Smooth muscle cell (in vitro differentiated cells): ENCODE measurements at regions not wholly inside any gene's neighbourhood (a gene's known extent, or its start where the extent isn't known, plus 50 kb on each side); places are given as distances from the start of the nearest gene placed in this dataset.

Source experiments
- DNase-seq: peaks from one replicate; lab custom pipeline; 2025; ENCODE audit not compliant: unreplicated experiment; lab: John Stamatoyannopoulos, UW
- H2AFZ ChIP-seq: fragments of 200-600 bp; sonication (generic); 2 replicates; pipeline ENCODE4 v1.6.0; 2016; ENCODE audit warnings: antibody characterized with exemption, low read depth, mild to moderate bottlenecking
- H3F3A ChIP-seq: fragments of 200-600 bp; sonication (generic); 2 replicates; pipeline ENCODE4 v1.6.0; 2017; ENCODE audit warnings: antibody characterized with exemption, low read depth
- H3K27ac ChIP-seq: fragments of 200-600 bp; sonication (generic); 2 replicates; pipeline ENCODE4 v1.5.1; 2016; ENCODE audit warnings: low read depth, mild to moderate bottlenecking
- H3K27me3 ChIP-seq: fragments of 200-600 bp; sonication (generic); 2 replicates; pipeline ENCODE4 v1.6.1; 2016; ENCODE audit warnings: low read depth, mild to moderate bottlenecking
- H3K36me3 ChIP-seq: fragments of 200-600 bp; sonication (generic); 2 replicates; pipeline ENCODE4 v1.5.1; 2016; ENCODE audit warnings: low read depth
- H3K4me1 ChIP-seq: fragments of 200-600 bp; sonication (generic); 2 replicates; pipeline ENCODE4 v1.5.1; 2016; ENCODE audit warnings: low read depth
- H3K4me2 ChIP-seq: fragments of 200-600 bp; sonication (generic); 2 replicates; pipeline ENCODE4 v1.6.0; 2016; ENCODE audit warnings: mild to moderate bottlenecking
- H3K4me3 ChIP-seq: fragments of 200-600 bp; sonication (generic); 2 replicates; pipeline ENCODE4 v1.5.1; 2016; ENCODE audit warnings: mild to moderate bottlenecking
- H3K79me2 ChIP-seq: fragments of 200-600 bp; sonication (generic); 2 replicates; pipeline ENCODE4 v1.6.0; 2016; ENCODE audit warnings: low read depth, mild to moderate bottlenecking
- H3K9ac ChIP-seq: fragments of 200-600 bp; sonication (generic); 2 replicates; pipeline ENCODE4 v1.6.0; 2016; ENCODE audit warnings: low read depth
- H3K9me3 ChIP-seq: fragments of 200-600 bp; sonication (generic); replicated peaks from 2 replicates; pipeline ENCODE4 v1.5.1; 2016; ENCODE audit warnings: low read depth
- H4K20me1 ChIP-seq: fragments of 200-600 bp; sonication (generic); 2 replicates; pipeline ENCODE4 v1.6.0; 2016; ENCODE audit warnings: low read depth
- WGBS: methylation state at CpG from one replicate; pipeline ENCODE4 v1.1.7; 2016; ENCODE audit warnings: low lambda C conversion rate; 5-methylcytosine and 5-hydroxymethylcytosine counted together
- TF ChIP-seq, protein P1 (sequence below): fragments of 200-600 bp; sonication (generic); IDR thresholded peaks from 2 replicates; pipeline ENCODE4 v1.5.1; 2017; ENCODE audit warnings: borderline replicate concordance, mild to moderate bottlenecking, antibody characterized with exemption; ENCODE audit not compliant: insufficient read depth, poor library complexity, severe bottlenecking

- TF ChIP-seq, protein P1, sequence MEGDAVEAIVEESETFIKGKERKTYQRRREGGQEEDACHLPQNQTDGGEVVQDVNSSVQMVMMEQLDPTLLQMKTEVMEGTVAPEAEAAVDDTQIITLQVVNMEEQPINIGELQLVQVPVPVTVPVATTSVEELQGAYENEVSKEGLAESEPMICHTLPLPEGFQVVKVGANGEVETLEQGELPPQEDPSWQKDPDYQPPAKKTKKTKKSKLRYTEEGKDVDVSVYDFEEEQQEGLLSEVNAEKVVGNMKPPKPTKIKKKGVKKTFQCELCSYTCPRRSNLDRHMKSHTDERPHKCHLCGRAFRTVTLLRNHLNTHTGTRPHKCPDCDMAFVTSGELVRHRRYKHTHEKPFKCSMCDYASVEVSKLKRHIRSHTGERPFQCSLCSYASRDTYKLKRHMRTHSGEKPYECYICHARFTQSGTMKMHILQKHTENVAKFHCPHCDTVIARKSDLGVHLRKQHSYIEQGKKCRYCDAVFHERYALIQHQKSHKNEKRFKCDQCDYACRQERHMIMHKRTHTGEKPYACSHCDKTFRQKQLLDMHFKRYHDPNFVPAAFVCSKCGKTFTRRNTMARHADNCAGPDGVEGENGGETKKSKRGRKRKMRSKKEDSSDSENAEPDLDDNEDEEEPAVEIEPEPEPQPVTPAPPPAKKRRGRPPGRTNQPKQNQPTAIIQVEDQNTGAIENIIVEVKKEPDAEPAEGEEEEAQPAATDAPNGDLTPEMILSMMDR, result no peak
- WGBS, result 61% methylated on average over 3 of the region's 3 CpGs
These were observed 86.3 kb upstream of the PJA2 start for GRCh38 chr5:109496112-109496511.

GRCh38 chr5:109487753-109488420 lies 78.1 kb upstream of the PJA2 start:
- H3K9me3 ChIP-seq, result no peaks in the 10 kb centered on the region

More at GRCh38 chr5:109496112-109496511, 86.3 kb upstream of the PJA2 start:
- H3K27ac ChIP-seq, result no peak overlapping the region
- no peak overlapping the region for H3K9ac ChIP-seq
- no peaks in the 10 kb centered on the region for H3K36me3 ChIP-seq
- no peak overlapping the region for H3K4me3 ChIP-seq
- H3K79me2 ChIP-seq, result no peaks in the 10 kb centered on the region
- no peaks in the 10 kb centered on the region for H3F3A ChIP-seq
- H3K9me3 ChIP-seq, result no peaks in the 10 kb centered on the region
- no peak for DNase-seq
- no peak overlapping the region for H3K4me2 ChIP-seq
- H2AFZ ChIP-seq, result no peak overlapping the region
- H4K20me1 ChIP-seq, result no peaks in the 10 kb centered on the region
- H3K4me1 ChIP-seq, result no peaks in the 10 kb centered on the region
- H3K27me3 ChIP-seq, result no peaks in the 10 kb centered on the region

DNA sequence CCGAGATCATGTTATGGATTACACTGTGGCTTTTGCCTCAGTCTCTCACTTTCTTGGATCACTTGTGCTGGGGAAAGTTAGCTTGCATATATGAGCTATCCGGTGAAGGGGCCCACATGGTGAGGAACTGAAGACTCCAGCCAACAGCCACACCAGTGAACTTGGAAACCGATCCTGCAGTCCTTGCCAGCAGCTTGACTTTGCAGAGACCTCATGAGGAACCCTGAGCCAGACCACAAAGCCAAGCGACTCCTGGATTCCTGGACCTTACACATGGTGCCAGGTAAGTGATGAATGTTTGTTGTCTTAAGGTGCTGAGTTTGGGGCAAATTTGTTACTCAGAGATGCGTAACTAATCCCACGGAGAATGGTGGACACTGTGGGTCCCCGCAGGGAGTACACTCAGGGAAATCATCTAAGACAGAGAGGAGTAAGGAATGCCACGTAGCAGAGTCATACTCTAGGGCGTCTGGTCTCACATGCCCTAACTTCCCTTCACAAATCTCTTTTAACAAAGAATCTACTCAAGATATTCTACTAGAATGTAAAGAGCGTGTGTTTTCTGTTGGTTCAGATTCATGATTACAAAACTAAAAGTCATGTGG lies 76.5 kb upstream of the PJA2 start:
- H3K27ac ChIP-seq, result no peak overlapping the region
- H2AFZ ChIP-seq, result no peak overlapping the region
- TF ChIP-seq, protein P1, result no peak
- DNase-seq, result no peak
- H3K9me3 ChIP-seq, result no peaks in the 10 kb centered on the region
- no peak overlapping the region for H3K9ac ChIP-seq
- no peaks in the 10 kb centered on the region for H3K27me3 ChIP-seq
- WGBS, result 87% methylated on average over 10 of the region's 10 CpGs
- H3K36me3 ChIP-seq, result no peaks in the 10 kb centered on the region
- no peaks in the 10 kb centered on the region for H4K20me1 ChIP-seq
- no peaks in the 10 kb centered on the region for H3K4me1 ChIP-seq
- no peak overlapping the region for H3K4me2 ChIP-seq
- H3F3A ChIP-seq, result no peaks in the 10 kb centered on the region
- no peaks in the 10 kb centered on the region for H3K79me2 ChIP-seq
- no peak overlapping the region for H3K4me3 ChIP-seq

More at GRCh38 chr5:109487753-109488420, 78.1 kb upstream of the PJA2 start:
- WGBS, result 98% methylated on average over 30 of the region's 65 CpGs
- H3K4me2 ChIP-seq, result no peak overlapping the region
- no peak overlapping the region for H3K9ac ChIP-seq
- no peaks in the 10 kb centered on the region for H3K27me3 ChIP-seq
- H3K27ac ChIP-seq, result no peak overlapping the region
- H4K20me1 ChIP-seq, result no peaks in the 10 kb centered on the region
- H3F3A ChIP-seq, result no peaks in the 10 kb centered on the region
- DNase-seq, result no peak
- no peaks in the 10 kb centered on the region for H3K79me2 ChIP-seq
- no peaks in the 10 kb centered on the region for H3K4me1 ChIP-seq
- TF ChIP-seq, protein P1, result no peak
- no peak overlapping the region for H3K4me3 ChIP-seq
- no peaks in the 10 kb centered on the region for H3K36me3 ChIP-seq
- H2AFZ ChIP-seq, result no peak overlapping the region
